HUES48 (cell line): ENCODE measurements at regions not wholly inside any gene's neighbourhood (a gene's known extent, or its start where the extent isn't known, plus 50 kb on each side); places are given as distances from the start of the nearest gene placed in this dataset.

Experiments
- H3K27ac ChIP-seq: one replicate; pipeline ENCODE4 v1.7.0; 2013; ENCODE audit warnings: low read depth, low read length, inconsistent platforms
- H3K27me3 ChIP-seq: 2 replicates; pipeline ENCODE4 v1.6.1; 2013; ENCODE audit warnings: mild to moderate bottlenecking, low read length; ENCODE audit not compliant: control insufficient read depth, insufficient read depth
- H3K36me3 ChIP-seq: 2 replicates; pipeline ENCODE4 v1.6.1; 2013; ENCODE audit warnings: low read length; ENCODE audit not compliant: control insufficient read depth, insufficient read depth
- H3K4me1 ChIP-seq: 2 replicates; pipeline ENCODE4 v1.6.1; 2013; ENCODE audit warnings: mild to moderate bottlenecking, low read length; ENCODE audit not compliant: control insufficient read depth, insufficient read depth
- H3K4me3 ChIP-seq: 2 replicates; pipeline ENCODE4 v1.5.1; 2013; ENCODE audit warnings: mild to moderate bottlenecking, low read depth, low read length
- H3K9ac ChIP-seq: 2 replicates; pipeline ENCODE4 v1.6.1; 2013; ENCODE audit warnings: mild to moderate bottlenecking, low read depth, low read length, moderate library complexity
- H3K9me3 ChIP-seq: 2 replicates; pipeline ENCODE4 v1.6.1; 2013; ENCODE audit warnings: low read length; ENCODE audit not compliant: control insufficient read depth, insufficient read depth

GRCh38 chr22:48555606-48556005, 1272.1 kb downstream of the BRD1 start:
- Histone ChIP-seq H3K9me3 (no peaks in the 10 kb centered on the region), H3K27ac (no peak overlapping the region), H3K4me3 (no peak overlapping the region), H3K4me1 (no peaks in the 10 kb centered on the region), H3K9ac (no peak overlapping the region), H3K27me3 (no peaks in the 10 kb centered on the region), H3K36me3 (no peaks in the 10 kb centered on the region)

GRCh38 chr22:48554893-48555572, 1272.6 kb downstream of the BRD1 start:
- no peak overlapping the region for H3K27ac ChIP-seq
- no peak overlapping the region for H3K9ac ChIP-seq
- H3K4me1 ChIP-seq = no peaks in the 10 kb centered on the region
- no peaks in the 10 kb centered on the region for H3K27me3 ChIP-seq
- H3K9me3 ChIP-seq = no peaks in the 10 kb centered on the region
- H3K4me3 ChIP-seq = no peak overlapping the region
- no peaks in the 10 kb centered on the region for H3K36me3 ChIP-seq

GRCh38 chr22:48553694-48554308, 1273.9 kb downstream of the BRD1 start:
- H3K36me3 ChIP-seq = no peaks in the 10 kb centered on the region
- no peak overlapping the region for H3K9ac ChIP-seq
- H3K27me3 ChIP-seq = no peaks in the 10 kb centered on the region
- H3K4me3 ChIP-seq = no peak overlapping the region
- H3K4me1 ChIP-seq = no peaks in the 10 kb centered on the region
- no peaks in the 10 kb centered on the region for H3K9me3 ChIP-seq
- H3K27ac ChIP-seq = no peak overlapping the region

GRCh38 chr22:48553119-48553518, 1274.6 kb downstream of the BRD1 start:
- Histone ChIP-seq H3K27me3 (no peaks in the 10 kb centered on the region), H3K9me3 (no peaks in the 10 kb centered on the region), H3K9ac (no peak overlapping the region), H3K36me3 (no peaks in the 10 kb centered on the region), H3K4me3 (no peak overlapping the region), H3K4me1 (no peaks in the 10 kb centered on the region), H3K27ac (no peak overlapping the region)

GRCh38 chr22:48551716-48552268, 1275.9 kb downstream of the BRD1 start:
- no peaks in the 10 kb centered on the region for H3K27me3 ChIP-seq
- H3K4me1 ChIP-seq = no peaks in the 10 kb centered on the region
- H3K36me3 ChIP-seq = no peaks in the 10 kb centered on the region
- no peaks in the 10 kb centered on the region for H3K9me3 ChIP-seq
- no peak overlapping the region for H3K4me3 ChIP-seq
- H3K9ac ChIP-seq = no peak overlapping the region
- no peak overlapping the region for H3K27ac ChIP-seq

- Histone ChIP-seq H3K4me1 (no peaks in the 10 kb centered on the region), H3K27me3 (no peaks in the 10 kb centered on the region), H3K4me3 (no peak overlapping the region), H3K9ac (no peak overlapping the region), H3K27ac (no peak overlapping the region), H3K36me3 (no peaks in the 10 kb centered on the region), H3K9me3 (no peaks in the 10 kb centered on the region)
Observed at GRCh38 chr22:48551061-48551460, 1276.6 kb downstream of the BRD1 start.

- no peaks in the 10 kb centered on the region for H3K27me3 ChIP-seq
- no peaks in the 10 kb centered on the region for H3K9me3 ChIP-seq
- no peaks in the 10 kb centered on the region for H3K4me1 ChIP-seq
- no peak overlapping the region for H3K9ac ChIP-seq
- no peak overlapping the region for H3K27ac ChIP-seq
- H3K36me3 ChIP-seq = no peaks in the 10 kb centered on the region
- no peak overlapping the region for H3K4me3 ChIP-seq
Observed at GRCh38 chr22:48548391-48548790, 1279.3 kb downstream of the BRD1 start.

- no peaks in the 10 kb centered on the region for H3K4me1 ChIP-seq
- no peak overlapping the region for H3K27ac ChIP-seq
- H3K27me3 ChIP-seq = no peaks in the 10 kb centered on the region
- no peaks in the 10 kb centered on the region for H3K9me3 ChIP-seq
- H3K36me3 ChIP-seq = no peaks in the 10 kb centered on the region
- H3K4me3 ChIP-seq = no peak overlapping the region
- no peak overlapping the region for H3K9ac ChIP-seq
Observed at GRCh38 chr22:48547971-48548370, 1279.7 kb downstream of the BRD1 start.

GRCh38 chr22:48546653-48547424, 1280.8 kb downstream of the BRD1 start:
- no peak overlapping the region for H3K27ac ChIP-seq
- no peak overlapping the region for H3K4me3 ChIP-seq
- H3K27me3 ChIP-seq = no peaks in the 10 kb centered on the region
- H3K9me3 ChIP-seq = no peaks in the 10 kb centered on the region
- H3K4me1 ChIP-seq = no peaks in the 10 kb centered on the region
- no peak overlapping the region for H3K9ac ChIP-seq
- no peaks in the 10 kb centered on the region for H3K36me3 ChIP-seq

- Histone ChIP-seq H3K4me3 (no peak overlapping the region), H3K27ac (no peak overlapping the region)
Observed at GRCh38 chr22:48545987-48546386, 1281.7 kb downstream of the BRD1 start.

More at GRCh38 chr22:48545987-48546386, 1281.7 kb downstream of the BRD1 start:
- Histone ChIP-seq H3K36me3 (no peaks in the 10 kb centered on the region), H3K4me1 (no peaks in the 10 kb centered on the region), H3K27me3 (no peaks in the 10 kb centered on the region), H3K9me3 (no peaks in the 10 kb centered on the region), H3K9ac (no peak overlapping the region)
